ENCODE measurements at regions not wholly inside any gene's neighbourhood (a gene's known extent, or its start where the extent isn't known, plus 50 kb on each side); places are given as distances from the start of the nearest gene placed in this dataset.
"Not testable (repeated sequence)": the region's sequence is repeated elsewhere in the genome, so short reads cannot be mapped to it uniquely, and the experiment has no call there.

DNA sequence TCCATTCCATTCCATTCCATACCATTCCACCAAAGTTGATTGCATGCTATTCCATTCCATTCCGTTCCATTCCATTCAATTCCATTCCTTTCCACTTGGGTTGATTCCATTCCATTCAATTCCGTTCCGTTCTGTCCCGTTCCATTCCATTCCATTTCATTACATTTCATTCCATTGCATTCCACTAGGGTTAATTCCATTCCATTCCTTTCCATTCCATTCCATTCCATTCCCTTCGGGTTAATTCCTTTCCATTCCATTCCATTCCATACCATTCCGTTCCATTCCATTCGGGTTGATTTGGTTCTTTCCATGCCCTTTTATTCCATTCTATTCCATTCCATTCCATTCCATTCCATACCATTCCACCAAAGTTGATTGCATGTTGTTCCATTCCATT, 131.9 kb downstream of the CWH43 start:
- not testable (repeated sequence) for H3K27ac ChIP-seq (ENCODE audit: low read depth, low read length); H3K4me3 ChIP-seq (ENCODE audit: low read depth in 1 of 2, low read length in 2 of 2); H3K27me3 ChIP-seq (ENCODE audit: control insufficient read depth in 1 of 2, insufficient read depth in 2 of 2, low read length in 2 of 2); H3K9me3 ChIP-seq (ENCODE audit: low read length); H3K36me3 ChIP-seq (ENCODE audit: insufficient read depth, low read length); H3K9ac ChIP-seq (ENCODE audit: low read length); H3K4me1 ChIP-seq (ENCODE audit: insufficient read depth, low read length)

DNA sequence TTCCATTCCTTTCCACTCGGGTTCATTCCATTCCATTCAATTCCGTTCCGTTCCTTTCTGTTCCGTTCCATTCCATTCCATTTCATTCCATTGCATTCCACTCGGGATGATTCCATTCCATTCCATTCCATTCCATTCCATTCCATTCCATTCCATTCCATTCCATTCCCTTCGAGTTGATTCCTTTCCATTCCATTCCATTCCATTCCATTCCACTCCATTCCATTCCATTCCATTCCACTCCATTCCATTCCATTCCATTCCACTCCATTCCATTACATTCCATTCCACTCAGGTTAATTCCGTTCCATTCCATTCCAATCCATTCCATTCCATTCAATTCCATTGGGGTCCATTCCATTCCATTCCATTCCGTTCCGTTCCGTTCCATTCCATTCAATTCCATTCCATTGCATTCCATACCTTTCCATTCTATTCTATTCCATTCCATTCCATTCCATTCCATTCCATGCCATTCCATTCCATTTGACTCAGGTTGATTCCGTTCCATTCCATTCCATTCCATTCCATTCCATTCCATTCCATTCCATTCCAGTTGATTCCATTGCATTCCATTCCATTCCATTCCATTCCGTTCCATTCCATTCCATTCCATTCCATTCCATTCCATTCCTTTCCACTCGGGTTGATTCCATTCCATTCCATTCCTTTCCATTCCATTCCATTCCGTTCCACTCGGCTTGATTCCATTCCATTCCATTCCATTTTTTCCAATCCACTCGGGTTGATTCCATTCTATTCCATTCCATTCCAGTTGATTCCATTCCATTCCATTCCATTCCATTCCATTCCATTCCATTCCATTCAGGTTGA, 132.5 kb downstream of the CWH43 start:
- not testable (repeated sequence) for H3K4me1 ChIP-seq (ENCODE audit: insufficient read depth, low read length); H3K9me3 ChIP-seq (ENCODE audit: low read length); H3K4me3 ChIP-seq (ENCODE audit: low read depth in 1 of 2, low read length in 2 of 2); H3K36me3 ChIP-seq (ENCODE audit: insufficient read depth, low read length); H3K9ac ChIP-seq (ENCODE audit: low read length); H3K27ac ChIP-seq (ENCODE audit: low read depth, low read length); H3K27me3 ChIP-seq (ENCODE audit: control insufficient read depth in 1 of 2, insufficient read depth in 2 of 2, low read length in 2 of 2)

DNA sequence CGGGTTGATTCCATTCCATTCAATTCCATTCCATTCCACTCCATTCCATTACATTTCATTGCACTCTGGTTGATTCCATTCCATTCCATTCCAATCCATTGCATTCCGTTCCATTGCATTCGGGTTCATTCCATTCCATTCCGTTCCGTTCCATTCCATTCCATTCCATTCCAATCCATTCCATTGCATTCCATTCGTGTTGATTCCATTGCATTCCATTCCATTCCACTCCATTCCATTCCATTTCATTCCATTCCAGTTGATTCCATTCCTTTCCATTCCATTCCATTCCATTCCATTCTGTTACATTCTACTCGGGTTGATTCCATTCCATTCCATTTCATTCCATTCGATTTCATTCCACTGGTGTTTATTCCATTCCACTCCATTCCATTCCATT, 133.3 kb downstream of the CWH43 start:
- not testable (repeated sequence) for H3K4me3 ChIP-seq (ENCODE audit: low read depth in 1 of 2, low read length in 2 of 2); H3K36me3 ChIP-seq (ENCODE audit: insufficient read depth, low read length); H3K27ac ChIP-seq (ENCODE audit: low read depth, low read length); H3K9me3 ChIP-seq (ENCODE audit: low read length); H3K4me1 ChIP-seq (ENCODE audit: insufficient read depth, low read length); H3K9ac ChIP-seq (ENCODE audit: low read length); H3K27me3 ChIP-seq (ENCODE audit: control insufficient read depth in 1 of 2, insufficient read depth in 2 of 2, low read length in 2 of 2)

DNA sequence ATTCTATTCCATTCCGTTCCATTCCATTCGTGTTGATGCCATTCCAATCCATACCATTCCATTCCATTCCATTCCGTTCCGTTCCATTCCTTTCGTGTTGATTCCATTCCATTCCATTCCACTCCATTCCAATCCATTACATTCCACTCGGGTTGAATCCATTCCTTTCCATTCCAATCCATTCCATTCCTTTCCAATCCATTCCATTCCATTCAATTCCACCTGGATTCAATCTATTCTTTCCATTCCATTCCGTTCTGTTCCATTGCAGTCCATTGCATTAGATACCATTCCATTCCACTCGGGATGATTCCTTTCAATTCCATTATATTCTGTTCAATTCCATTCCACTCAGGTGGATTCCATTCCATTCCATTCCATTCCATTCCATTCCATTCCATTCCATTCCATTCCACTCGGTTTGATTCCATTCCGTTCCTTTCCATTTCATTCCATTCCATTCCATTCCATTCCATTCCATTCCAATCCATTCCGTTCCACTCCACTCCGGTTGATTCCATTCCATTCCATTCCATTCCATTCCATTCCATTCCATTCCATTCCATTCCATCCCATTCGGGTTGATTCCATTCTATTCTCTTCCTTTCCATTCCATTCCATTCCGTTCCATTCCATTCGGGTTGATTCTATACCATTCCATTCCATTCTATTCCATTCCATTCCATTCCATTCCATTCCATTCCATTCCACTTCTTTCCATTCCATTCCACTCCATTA, 134.1 kb downstream of the CWH43 start:
- not testable (repeated sequence) for H3K36me3 ChIP-seq (ENCODE audit: insufficient read depth, low read length); H3K4me1 ChIP-seq (ENCODE audit: insufficient read depth, low read length); H3K9me3 ChIP-seq (ENCODE audit: low read length); H3K9ac ChIP-seq (ENCODE audit: low read length); H3K4me3 ChIP-seq (ENCODE audit: low read depth in 1 of 2, low read length in 2 of 2); H3K27me3 ChIP-seq (ENCODE audit: control insufficient read depth in 1 of 2, insufficient read depth in 2 of 2, low read length in 2 of 2); H3K27ac ChIP-seq (ENCODE audit: low read depth, low read length)

DNA sequence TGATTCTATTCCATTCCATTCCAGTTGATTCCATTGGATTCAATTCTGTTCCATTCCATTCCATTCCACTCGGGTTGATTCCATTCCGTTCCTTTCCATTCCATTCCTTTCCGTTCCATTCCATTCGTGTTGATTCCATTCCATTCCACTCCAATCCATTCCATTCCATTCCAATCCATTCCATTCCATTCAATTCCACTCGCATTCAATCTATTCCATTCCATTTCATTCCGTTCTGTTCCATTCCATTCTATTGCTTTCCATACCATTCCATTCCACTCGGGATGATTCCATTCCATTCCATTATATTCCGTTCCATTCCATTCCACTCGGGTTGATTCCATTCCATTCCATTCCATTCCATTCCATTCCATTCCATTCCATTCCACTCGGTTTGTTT, 134.7 kb downstream of the CWH43 start:
- not testable (repeated sequence) for H3K27me3 ChIP-seq (ENCODE audit: control insufficient read depth in 1 of 2, insufficient read depth in 2 of 2, low read length in 2 of 2)

DNA sequence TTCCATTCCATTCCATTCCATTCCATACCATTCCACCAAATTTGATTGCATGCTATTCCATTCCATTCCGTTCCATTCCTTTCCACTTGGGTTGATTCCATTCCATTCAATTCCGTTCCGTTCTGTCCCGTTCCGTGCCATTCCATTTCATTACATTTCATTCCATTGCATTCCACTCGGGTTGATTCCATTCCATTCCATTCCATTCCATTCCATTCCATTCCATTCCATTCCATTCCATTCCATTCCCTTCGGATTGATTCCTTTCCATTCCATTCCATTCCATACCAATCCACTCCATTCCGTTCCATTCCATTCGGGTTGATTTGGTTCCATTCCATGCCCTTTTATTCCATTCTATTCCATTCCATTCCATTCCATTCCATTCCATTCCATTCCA, 140.4 kb downstream of the CWH43 start:
- H3K9me3 ChIP-seq (ENCODE audit: low read length); H3K36me3 ChIP-seq (ENCODE audit: insufficient read depth, low read length): not testable (repeated sequence)

More for the DNA sequence above, 134.7 kb downstream of the CWH43 start:
- H3K27ac ChIP-seq (ENCODE audit: low read depth, low read length); H3K9me3 ChIP-seq (ENCODE audit: low read length); H3K4me1 ChIP-seq (ENCODE audit: insufficient read depth, low read length); H3K9ac ChIP-seq (ENCODE audit: low read length); H3K4me3 ChIP-seq (ENCODE audit: low read depth in 1 of 2, low read length in 2 of 2); H3K36me3 ChIP-seq (ENCODE audit: insufficient read depth, low read length): not testable (repeated sequence)

DNA sequence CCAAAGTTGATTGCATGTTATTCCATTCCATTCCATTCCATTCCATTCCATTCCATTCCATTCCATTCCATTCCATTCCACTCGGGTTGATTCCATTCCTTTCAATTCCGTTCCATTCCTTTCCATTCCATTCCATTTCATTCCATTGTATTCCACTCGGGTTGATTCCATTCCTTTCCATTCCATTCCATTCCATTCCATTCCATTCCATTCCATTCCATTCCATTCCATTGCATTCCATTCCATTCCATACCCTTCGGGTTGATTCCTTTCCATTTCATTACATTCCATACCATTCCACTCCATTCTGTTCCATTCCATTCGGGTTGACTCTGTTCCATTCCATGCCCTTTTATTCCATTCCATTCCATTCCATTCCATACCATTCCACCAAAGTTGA, 140.8 kb downstream of the CWH43 start:
- H3K4me1 ChIP-seq (ENCODE audit: insufficient read depth, low read length); H3K36me3 ChIP-seq (ENCODE audit: insufficient read depth, low read length); H3K27ac ChIP-seq (ENCODE audit: low read depth, low read length); H3K9ac ChIP-seq (ENCODE audit: low read length); H3K4me3 ChIP-seq (ENCODE audit: low read depth in 1 of 2, low read length in 2 of 2); H3K27me3 ChIP-seq (ENCODE audit: control insufficient read depth in 1 of 2, insufficient read depth in 2 of 2, low read length in 2 of 2); H3K9me3 ChIP-seq (ENCODE audit: low read length): not testable (repeated sequence)

More for the DNA sequence above, 140.4 kb downstream of the CWH43 start:
- H3K4me1 ChIP-seq (ENCODE audit: insufficient read depth, low read length); H3K27ac ChIP-seq (ENCODE audit: low read depth, low read length); H3K4me3 ChIP-seq (ENCODE audit: low read depth in 1 of 2, low read length in 2 of 2); H3K9ac ChIP-seq (ENCODE audit: low read length); H3K27me3 ChIP-seq (ENCODE audit: control insufficient read depth in 1 of 2, insufficient read depth in 2 of 2, low read length in 2 of 2): not testable (repeated sequence)

DNA sequence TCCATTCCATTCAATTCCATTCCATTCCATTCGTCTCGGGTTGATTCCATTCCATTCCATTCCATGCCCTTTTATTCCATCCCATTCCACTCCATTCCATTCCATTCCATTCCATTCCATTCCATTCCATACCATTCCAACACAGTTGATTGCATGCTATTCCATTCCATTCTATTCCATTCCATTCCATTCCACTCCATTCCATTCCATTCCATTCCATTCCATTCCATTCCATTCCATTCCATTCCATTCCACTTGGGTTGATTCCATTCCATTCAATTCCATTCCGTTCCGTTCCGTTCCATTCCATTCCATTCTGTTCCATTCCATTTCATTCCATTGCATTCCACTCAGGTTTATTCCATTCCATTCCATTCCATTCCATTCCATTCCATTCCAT, 143.3 kb downstream of the CWH43 start:
- not testable (repeated sequence) for H3K4me1 ChIP-seq (ENCODE audit: insufficient read depth, low read length); H3K9me3 ChIP-seq (ENCODE audit: low read length); H3K4me3 ChIP-seq (ENCODE audit: low read depth in 1 of 2, low read length in 2 of 2); H3K9ac ChIP-seq (ENCODE audit: low read length); H3K36me3 ChIP-seq (ENCODE audit: insufficient read depth, low read length); H3K27ac ChIP-seq (ENCODE audit: low read depth, low read length); H3K27me3 ChIP-seq (ENCODE audit: control insufficient read depth in 1 of 2, insufficient read depth in 2 of 2, low read length in 2 of 2)

DNA sequence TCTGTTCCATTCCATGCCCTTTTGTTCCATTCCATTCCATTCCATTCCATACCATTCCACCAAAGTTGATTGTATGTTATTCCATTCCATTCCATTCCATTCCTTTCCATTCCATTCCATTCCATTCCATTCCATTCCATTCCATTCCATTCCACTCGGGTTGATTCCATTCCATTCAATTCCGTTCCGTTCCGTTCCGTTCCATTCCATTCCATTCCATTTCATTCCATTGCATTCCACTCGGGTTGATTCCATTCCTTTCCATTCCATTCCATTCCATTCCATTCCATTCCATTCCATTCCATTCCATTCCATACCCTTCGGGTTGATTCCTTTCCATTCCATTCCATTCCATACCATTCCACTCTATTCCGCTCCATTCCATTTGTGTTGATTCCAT, 143.8 kb downstream of the CWH43 start:
- H3K27me3 ChIP-seq (ENCODE audit: control insufficient read depth in 1 of 2, insufficient read depth in 2 of 2, low read length in 2 of 2); H3K9me3 ChIP-seq (ENCODE audit: low read length); H3K4me1 ChIP-seq (ENCODE audit: insufficient read depth, low read length); H3K36me3 ChIP-seq (ENCODE audit: insufficient read depth, low read length); H3K27ac ChIP-seq (ENCODE audit: low read depth, low read length); H3K4me3 ChIP-seq (ENCODE audit: low read depth in 1 of 2, low read length in 2 of 2); H3K9ac ChIP-seq (ENCODE audit: low read length): not testable (repeated sequence)

DNA sequence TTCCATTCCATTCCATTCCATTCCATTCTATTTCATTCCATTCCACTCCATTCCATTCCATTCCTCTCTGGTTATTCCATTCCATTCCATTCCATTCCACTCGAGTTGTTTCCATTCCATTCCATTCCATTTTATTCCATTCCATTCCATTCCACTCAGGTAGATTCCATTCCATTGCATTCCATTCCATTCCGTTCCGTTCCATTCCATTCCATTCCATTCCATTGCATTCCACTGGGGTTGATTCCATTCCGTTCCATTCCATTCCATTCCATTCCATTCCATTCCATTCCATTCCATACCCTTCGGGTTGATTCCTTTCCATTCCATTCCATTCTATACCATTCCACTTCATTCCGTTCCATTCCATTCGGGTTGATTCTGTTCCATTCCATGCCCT, 144.6 kb downstream of the CWH43 start:
- H3K4me1 ChIP-seq (ENCODE audit: insufficient read depth, low read length); H3K36me3 ChIP-seq (ENCODE audit: insufficient read depth, low read length); H3K9ac ChIP-seq (ENCODE audit: low read length); H3K4me3 ChIP-seq (ENCODE audit: low read depth in 1 of 2, low read length in 2 of 2); H3K9me3 ChIP-seq (ENCODE audit: low read length); H3K27ac ChIP-seq (ENCODE audit: low read depth, low read length); H3K27me3 ChIP-seq (ENCODE audit: control insufficient read depth in 1 of 2, insufficient read depth in 2 of 2, low read length in 2 of 2): not testable (repeated sequence)

DNA sequence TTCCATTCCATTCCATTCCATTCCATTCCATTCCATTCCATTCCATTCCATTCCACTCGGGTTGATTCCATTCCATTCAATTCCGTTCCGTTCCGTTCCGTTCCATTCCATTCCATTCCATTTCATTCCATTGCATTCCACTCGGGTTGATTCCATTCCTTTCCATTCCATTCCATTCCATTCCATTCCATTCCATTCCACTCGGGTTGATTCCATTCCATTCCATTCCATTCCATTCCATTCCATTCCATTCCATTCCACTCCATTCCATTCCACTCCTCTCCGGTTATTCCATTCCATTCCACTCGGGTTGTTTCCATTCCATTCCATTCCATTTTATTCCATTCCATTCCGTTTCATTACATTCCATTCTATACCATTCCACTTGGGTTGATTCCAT, 151.0 kb downstream of the CWH43 start:
- not testable (repeated sequence) for H3K36me3 ChIP-seq (ENCODE audit: insufficient read depth, low read length); H3K9me3 ChIP-seq (ENCODE audit: low read length); H3K27me3 ChIP-seq (ENCODE audit: control insufficient read depth in 1 of 2, insufficient read depth in 2 of 2, low read length in 2 of 2); H3K9ac ChIP-seq (ENCODE audit: low read length); H3K27ac ChIP-seq (ENCODE audit: low read depth, low read length); H3K4me1 ChIP-seq (ENCODE audit: insufficient read depth, low read length); H3K4me3 ChIP-seq (ENCODE audit: low read depth in 1 of 2, low read length in 2 of 2)

DNA sequence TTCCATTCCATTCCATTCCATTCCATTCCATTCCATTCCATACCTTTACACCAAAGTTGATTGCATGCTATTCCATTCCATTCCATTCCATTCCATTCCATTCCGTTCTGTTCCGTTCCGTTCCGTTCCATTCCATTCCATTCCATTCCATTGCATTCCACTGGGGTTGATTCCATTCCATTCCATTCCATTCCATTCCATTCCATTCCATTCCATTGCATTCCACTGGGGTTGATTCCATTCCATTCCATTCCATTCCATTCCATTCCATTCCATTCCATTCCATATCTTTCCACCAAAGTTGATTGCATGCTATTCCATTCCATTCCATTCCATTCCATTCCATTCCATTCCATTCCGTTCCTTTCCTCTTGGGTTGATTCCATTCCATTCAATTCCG, 151.9 kb downstream of the CWH43 start:
- H3K27me3 ChIP-seq (ENCODE audit: control insufficient read depth in 1 of 2, insufficient read depth in 2 of 2, low read length in 2 of 2); H3K9ac ChIP-seq (ENCODE audit: low read length); H3K9me3 ChIP-seq (ENCODE audit: low read length); H3K27ac ChIP-seq (ENCODE audit: low read depth, low read length); H3K36me3 ChIP-seq (ENCODE audit: insufficient read depth, low read length); H3K4me3 ChIP-seq (ENCODE audit: low read depth in 1 of 2, low read length in 2 of 2); H3K4me1 ChIP-seq (ENCODE audit: insufficient read depth, low read length): not testable (repeated sequence)
